HG03139 (cell line): ENCODE measurements at regions not wholly inside any gene's neighbourhood (a gene's known extent, or its start where the extent isn't known, plus 50 kb on each side); places are given as distances from the start of the nearest gene placed in this dataset.

Experiments used
- ATAC-seq: cut with Tn5 transposase; IDR thresholded peaks from one replicate; pipeline ENCODE4 v1.9.1; 2021; ENCODE audit not compliant: unreplicated experiment

DNA sequence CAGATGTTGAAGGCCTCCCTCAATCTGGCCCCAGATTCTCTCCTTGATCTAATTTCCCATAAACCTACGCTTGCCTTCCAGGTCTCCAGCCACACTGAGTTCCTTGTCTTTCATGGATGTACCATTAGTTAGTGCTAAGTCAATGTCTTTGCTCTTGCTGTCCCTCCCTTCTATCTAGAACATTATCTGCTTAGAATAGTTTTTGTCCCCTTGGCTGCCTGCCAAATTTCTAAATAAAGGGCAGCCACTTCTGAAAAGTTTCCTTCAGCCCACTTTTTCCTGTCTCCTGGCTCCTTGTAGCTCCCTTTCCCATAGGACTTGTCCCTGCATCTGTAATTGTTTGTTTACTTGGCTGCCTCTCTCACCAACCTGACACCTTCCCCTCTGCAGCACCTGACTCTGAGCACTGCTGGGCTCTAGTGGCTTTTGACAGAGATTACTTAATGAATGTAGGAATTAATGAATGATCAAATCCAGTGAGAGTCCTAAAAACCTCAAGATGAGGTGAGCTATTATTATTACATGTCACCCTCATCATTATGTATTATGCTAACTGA lies 58.3 kb downstream of the CXCL12 start:
- ATAC-seq, result no peak

GRCh38 chr10:44325596-44326307 lies 59.1 kb downstream of the CXCL12 start:
- no peak for ATAC-seq

DNA sequence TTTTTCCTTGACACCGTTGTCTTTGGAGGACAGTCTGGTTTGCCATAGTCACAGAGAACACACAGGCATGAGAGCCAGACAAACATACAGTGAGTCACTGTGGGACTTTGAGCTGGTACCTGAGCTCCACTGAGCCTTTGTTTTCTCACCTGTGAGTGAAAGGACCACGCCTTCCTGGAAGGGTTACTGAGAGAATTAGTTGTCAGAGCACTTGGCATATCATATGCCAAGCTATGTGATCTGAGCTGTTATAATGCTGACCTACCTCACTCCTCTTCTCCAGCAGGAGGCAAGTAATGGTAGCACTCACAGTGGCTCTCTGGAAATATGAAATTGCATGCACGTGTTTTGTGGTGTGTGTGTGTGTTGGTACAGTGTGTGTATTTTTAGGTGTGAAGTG lies 59.7 kb downstream of the CXCL12 start:
- ATAC-seq, result no peak

- no peak for ATAC-seq
These were observed 61.1 kb downstream of the CXCL12 start for GRCh38 chr10:44323838-44324237.

- ATAC-seq, result no peak
These were observed 62.8 kb downstream of the CXCL12 start for GRCh38 chr10:44322137-44322536.

DNA sequence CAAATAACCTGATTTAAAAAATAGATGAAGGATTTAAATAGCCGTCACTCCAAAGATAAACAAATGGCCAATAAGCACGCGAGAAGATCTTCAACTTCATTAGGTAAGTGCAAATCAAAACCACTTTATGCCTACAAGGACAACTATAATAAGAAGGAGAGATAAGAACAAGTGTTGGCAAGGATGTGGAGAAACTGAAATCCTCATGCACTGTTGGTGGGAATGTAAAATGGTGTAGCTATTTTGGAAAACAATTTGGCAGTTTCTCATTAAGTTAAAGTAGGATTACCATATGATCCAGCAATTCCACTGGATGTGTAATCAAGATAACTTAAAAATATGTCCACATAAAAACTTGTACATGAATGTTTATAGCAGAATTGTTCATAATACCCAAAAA lies 64.1 kb downstream of the CXCL12 start:
- no peak for ATAC-seq

- no peak for ATAC-seq
These were observed 67.0 kb downstream of the CXCL12 start for GRCh38 chr10:44317856-44318255.

DNA sequence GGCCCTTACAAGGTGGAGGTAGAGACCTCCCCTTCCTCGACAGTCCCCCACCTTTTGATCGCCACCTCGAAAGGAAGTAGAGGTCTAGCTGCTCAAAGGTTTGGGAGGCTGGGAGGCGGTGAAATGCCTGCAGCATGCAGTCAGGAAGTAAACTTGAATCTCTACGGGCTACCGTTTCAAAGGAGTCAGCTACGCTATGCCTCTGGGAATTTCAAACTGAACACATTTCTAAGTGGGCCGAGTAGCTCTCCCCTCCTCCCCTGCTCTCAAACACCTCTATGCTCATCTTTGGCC lies 68.0 kb downstream of the CXCL12 start:
- ATAC-seq, result no peak

DNA sequence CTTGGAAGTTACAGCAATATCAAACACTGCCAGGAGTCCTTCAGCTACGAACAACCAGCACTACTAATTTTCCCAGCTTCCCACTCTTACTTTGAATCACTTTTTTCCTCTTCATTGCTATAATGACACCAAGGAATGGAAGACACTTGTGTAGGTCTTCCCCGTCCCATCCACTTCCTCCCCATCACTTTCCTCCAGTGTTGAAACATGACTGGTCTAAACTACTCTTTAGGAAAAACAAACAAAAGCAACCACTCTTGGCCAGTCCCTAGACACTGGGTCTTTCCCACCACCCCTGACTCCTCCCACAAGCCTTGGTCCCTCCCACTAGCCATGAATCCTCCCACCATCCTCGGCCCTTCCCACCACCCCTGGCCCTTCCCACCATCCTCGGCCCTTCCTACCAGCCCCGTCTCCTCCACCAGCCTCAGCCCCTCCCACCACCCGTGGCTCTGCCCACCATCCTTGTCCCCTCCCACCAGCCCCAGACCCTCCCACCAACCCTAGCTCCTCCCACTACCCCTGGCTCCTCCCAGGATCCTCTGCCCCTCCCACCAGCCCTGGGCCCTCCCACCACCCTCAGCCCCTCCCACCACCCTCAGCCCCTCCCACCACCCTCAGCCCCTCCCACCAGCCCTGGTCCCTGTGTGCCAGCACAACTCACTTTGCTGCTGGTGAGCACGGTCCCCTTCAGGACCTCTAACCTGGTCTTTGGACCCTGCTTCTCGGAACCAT lies 68.5 kb downstream of the CXCL12 start:
- no peak for ATAC-seq

DNA sequence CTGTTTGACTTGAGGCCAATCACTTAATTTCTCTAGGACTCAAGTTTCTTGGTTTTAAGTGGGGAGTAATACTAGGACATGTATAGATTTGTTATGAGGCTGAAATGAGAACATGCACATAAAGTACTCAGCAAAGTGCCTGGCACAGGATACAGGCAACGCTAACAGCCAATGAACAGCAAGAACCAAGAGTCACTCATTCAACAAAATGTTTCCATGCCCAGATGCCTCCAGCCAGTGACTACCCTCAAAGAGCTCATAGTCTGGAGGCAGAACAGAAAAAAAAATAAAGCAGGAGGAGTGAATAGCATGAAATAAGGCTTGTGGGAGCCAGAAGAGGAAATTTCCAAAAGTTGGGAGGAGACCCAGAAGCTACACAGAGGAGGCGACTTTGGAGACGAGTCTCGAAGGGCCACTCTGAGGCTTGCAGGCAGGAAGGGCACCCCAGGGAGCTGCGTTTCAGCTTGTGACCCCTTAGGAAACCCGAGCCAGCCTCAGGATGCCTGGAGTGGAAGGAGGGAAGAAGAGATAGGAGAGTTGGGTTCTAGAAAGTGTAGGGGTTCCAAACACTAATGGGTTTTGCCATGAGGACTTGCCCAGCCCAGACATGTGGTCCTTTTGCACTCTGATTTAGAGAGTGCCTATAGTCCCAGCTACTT lies 70.0 kb downstream of the CXCL12 start:
- no peak for ATAC-seq

- ATAC-seq, result no peak
These were observed 71.1 kb downstream of the CXCL12 start for GRCh38 chr10:44313761-44314165.

DNA sequence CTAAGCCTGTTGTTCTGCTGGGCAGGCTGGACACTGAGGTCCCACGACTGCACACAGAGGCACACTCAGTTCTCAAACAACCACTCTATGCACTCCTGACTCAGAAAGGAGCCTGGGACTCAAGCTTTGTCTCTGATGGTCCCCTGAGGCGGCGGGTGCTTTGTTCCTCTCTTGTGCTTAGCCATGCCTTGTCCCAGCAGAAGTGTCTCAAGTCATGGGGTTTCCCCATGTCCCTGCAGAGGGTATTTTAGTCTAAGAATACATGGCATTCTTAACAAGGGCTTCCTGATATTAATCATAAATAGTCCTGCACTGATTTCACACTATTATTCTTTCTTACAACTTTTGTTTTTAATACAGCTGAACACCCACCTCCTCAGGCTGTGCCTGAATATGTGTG lies 72.5 kb downstream of the CXCL12 start:
- ATAC-seq, result no peak

- no peak for ATAC-seq
These were observed 73.3 kb downstream of the CXCL12 start for GRCh38 chr10:44311563-44312051.

- ATAC-seq, result peak; percentile 82
These were observed 73.9 kb downstream of the CXCL12 start for GRCh38 chr10:44310762-44311562.

GRCh38 chr10:44309939-44310761 lies 74.7 kb downstream of the CXCL12 start:
- ATAC-seq, result no peak

DNA sequence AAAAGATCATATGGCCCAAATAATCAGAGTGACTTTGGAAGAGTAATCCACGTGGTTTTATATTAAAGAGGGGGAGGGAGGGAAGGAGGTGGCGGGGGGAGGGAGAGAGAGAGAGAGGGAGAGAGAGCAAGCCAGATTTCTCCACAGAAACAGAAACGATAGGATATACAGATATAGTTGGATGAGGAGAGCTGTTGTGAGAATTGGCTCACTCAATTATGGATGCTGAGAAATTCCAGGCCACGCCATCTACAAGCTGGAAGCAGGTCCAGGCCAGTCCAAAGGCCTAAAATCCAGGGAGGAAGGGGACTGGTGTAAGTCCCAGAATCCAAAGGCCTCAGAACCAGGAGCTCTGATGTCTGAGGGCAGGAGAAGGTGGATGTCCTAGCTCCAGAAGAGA lies 75.5 kb downstream of the CXCL12 start:
- no peak for ATAC-seq

DNA sequence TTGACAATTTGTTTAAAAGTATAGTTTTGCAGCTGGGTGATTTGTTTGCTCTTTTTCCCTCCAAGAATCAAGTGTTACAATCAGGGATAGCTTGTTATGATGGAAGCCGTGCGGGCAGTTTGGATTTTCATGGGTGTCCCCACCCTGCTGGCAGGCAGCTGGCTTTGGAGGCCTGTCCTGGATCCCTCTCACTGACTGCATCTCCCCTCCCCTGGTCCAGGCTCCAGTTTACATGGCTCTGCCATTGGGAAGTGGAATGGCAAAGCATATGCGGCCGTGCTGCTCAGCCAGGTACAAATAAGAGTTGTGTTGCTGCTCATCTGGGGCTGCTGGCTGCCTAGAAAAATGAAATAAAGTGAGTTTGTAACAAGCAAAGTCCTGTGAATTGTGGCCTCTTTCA lies 76.0 kb downstream of the CXCL12 start:
- no peak for ATAC-seq

GRCh38 chr10:44307691-44308090 lies 77.2 kb downstream of the CXCL12 start:
- ATAC-seq, result no peak

- no peak for ATAC-seq
These were observed 78.1 kb downstream of the CXCL12 start for GRCh38 chr10:44306762-44307161.

DNA sequence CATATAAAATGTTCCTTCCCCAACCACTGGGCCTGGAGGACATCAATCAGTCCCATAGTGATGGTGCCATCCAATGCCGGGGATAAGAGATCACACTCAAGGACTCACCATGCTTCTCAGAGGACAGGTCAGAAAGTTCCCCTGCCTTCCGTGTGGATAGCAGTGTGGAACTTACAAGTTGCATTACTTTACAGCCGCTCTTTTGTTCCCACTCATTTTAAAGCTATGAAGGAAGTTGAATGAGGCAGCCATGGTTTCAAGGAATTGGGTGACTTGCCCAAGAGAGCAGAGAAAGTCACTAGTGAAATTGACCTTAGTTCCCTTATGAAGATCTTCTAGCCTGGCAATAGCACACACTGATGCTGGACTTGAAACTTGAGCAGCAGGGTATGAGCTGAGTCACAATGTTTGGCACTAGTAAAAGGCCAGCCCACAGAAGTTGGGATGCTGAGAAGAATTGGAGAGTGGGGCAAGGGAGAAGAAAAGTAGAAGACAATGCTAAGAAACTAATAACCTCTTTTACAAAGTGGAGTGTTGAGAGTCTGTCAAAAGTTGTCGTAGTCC lies 78.7 kb downstream of the CXCL12 start:
- ATAC-seq, result no peak
